ENCODE measurements at regions not wholly inside any gene's neighbourhood (a gene's known extent, or its start where the extent isn't known, plus 50 kb on each side); places are given as distances from the start of the nearest gene placed in this dataset.
"Not testable (repeated sequence)": the region's sequence is repeated elsewhere in the genome, so short reads cannot be mapped to it uniquely, and the experiment has no call there.

- intact Hi-C loops (cut with DNase I), result loop anchor here (5.0 kb wide), 1 partner anchor 100 kb away; the partner anchor contains the start of gene LMNB1
- DNase-seq, result no peak
Observed at GRCh38 chr5:126677121-126677520, 76.4 kb downstream of the PHAX start.

- intact Hi-C loops (cut with DNase I), result no loop called here
- no peak for DNase-seq
Observed at GRCh38 chr5:126680191-126680817, 79.6 kb downstream of the PHAX start.

GRCh38 chr5:126681314-126681713 lies 80.6 kb downstream of the PHAX start:
- intact Hi-C loops (cut with DNase I); DNase-seq: not testable (repeated sequence)

- DNase-seq, result no peak
- intact Hi-C loops (cut with DNase I), result no loop called here
Observed at GRCh38 chr5:126681970-126682369, 81.2 kb downstream of the PHAX start.

GRCh38 chr5:126682856-126683255 lies 82.1 kb downstream of the PHAX start:
- intact Hi-C loops (cut with DNase I), result no loop called here
- no peak for DNase-seq

- no peak for DNase-seq
- intact Hi-C loops (cut with DNase I), result no loop called here
Observed at GRCh38 chr5:126683912-126684311, 83.2 kb downstream of the PHAX start.

GRCh38 chr5:126684656-126685442 lies 84.1 kb downstream of the PHAX start:
- intact Hi-C loops (cut with DNase I); DNase-seq: not testable (repeated sequence)

GRCh38 chr5:126686451-126687126 lies 85.8 kb downstream of the PHAX start:
- intact Hi-C loops (cut with DNase I), result no loop called here

GRCh38 chr5:126692971-126693370 lies 84.0 kb upstream of the LMNB1 start:
- intact Hi-C loops (cut with DNase I), result no loop called here
- DNase-seq, result no peak

More at GRCh38 chr5:126686451-126687126, 85.8 kb downstream of the PHAX start:
- no peak for DNase-seq

- intact Hi-C loops (cut with DNase I), result no loop called here
Observed at GRCh38 chr5:126693806-126694205, 83.1 kb upstream of the LMNB1 start.

GRCh38 chr5:126694403-126694802 lies 82.5 kb upstream of the LMNB1 start:
- intact Hi-C loops (cut with DNase I), result no loop called here
- no peak for DNase-seq

More at GRCh38 chr5:126693806-126694205, 83.1 kb upstream of the LMNB1 start:
- no peak for DNase-seq

GRCh38 chr5:126695091-126695490 lies 81.8 kb upstream of the LMNB1 start:
- DNase-seq, result peak in 1 of 42 donors; percentile 16
- intact Hi-C loops (cut with DNase I), result no loop called here

- no peak for DNase-seq
- intact Hi-C loops (cut with DNase I), result no loop called here
Observed at GRCh38 chr5:126707080-126707479, 69.9 kb upstream of the LMNB1 start.

- intact Hi-C loops (cut with DNase I), result no loop called here
- DNase-seq, result no peak
Observed at GRCh38 chr5:126715765-126716164, 61.2 kb upstream of the LMNB1 start.

GRCh38 chr5:126716861-126717260 lies 60.1 kb upstream of the LMNB1 start:
- intact Hi-C loops (cut with DNase I), result no loop called here
- DNase-seq, result no peak

- intact Hi-C loops (cut with DNase I), result no loop called here
- DNase-seq, result no peak
Observed at GRCh38 chr5:126718236-126718868, 58.6 kb upstream of the LMNB1 start.

GRCh38 chr5:126720369-126720768 lies 56.6 kb upstream of the LMNB1 start:
- no peak for DNase-seq
- intact Hi-C loops (cut with DNase I), result no loop called here

GRCh38 chr5:126723643-126724042 lies 53.3 kb upstream of the LMNB1 start:
- intact Hi-C loops (cut with DNase I), result no loop called here
- no peak for DNase-seq
